H9 (cell line): ENCODE measurements at regions not wholly inside any gene's neighbourhood (a gene's known extent, or its start where the extent isn't known, plus 50 kb on each side); places are given as distances from the start of the nearest gene placed in this dataset.

Experiments
- DNase-seq: peaks from one replicate; pipeline ENCODE4 v3.0.0-alpha.2; 2017
- H2AFZ ChIP-seq: one replicate; pipeline ENCODE4 v1.6.1; 2013; ENCODE audit warnings: mild to moderate bottlenecking, low read length, control low read depth, moderate library complexity
- H2AK5ac ChIP-seq: 2 replicates; pipeline ENCODE4 v1.6.1; 2013; ENCODE audit warnings: low read length, control low read depth, mixed read lengths; ENCODE audit not compliant: insufficient read length
- H2BK120ac ChIP-seq: one replicate; pipeline ENCODE4 v1.6.1; 2013; ENCODE audit warnings: low read depth, mild to moderate bottlenecking, low read length, control low read depth, inconsistent platforms; ENCODE audit not compliant: poor library complexity, severe bottlenecking
- H2BK12ac ChIP-seq: 2 replicates; pipeline ENCODE4 v1.6.1; 2013; ENCODE audit warnings: low read length, control low read depth, mixed read lengths, low read depth; ENCODE audit not compliant: insufficient read length
- H2BK15ac ChIP-seq: 2 replicates; pipeline ENCODE4 v1.6.1; 2013; ENCODE audit warnings: low read depth, low read length, control low read depth
- H2BK20ac ChIP-seq: one replicate; pipeline ENCODE4 v1.6.1; 2013; ENCODE audit warnings: low read depth, mild to moderate bottlenecking, low read length, control low read depth, inconsistent platforms; ENCODE audit not compliant: poor library complexity, severe bottlenecking
- H2BK5ac ChIP-seq: 2 replicates; pipeline ENCODE4 v1.6.1; 2013; ENCODE audit warnings: low read length, control low read depth, mixed read lengths; ENCODE audit not compliant: insufficient read length
- H3K14ac ChIP-seq: 2 replicates; pipeline ENCODE4 v1.6.1; 2013; ENCODE audit warnings: low read length, control low read depth; ENCODE audit not compliant: insufficient read depth
- H3K18ac ChIP-seq: 2 replicates; pipeline ENCODE4 v1.6.1; 2013; ENCODE audit warnings: low read depth, mild to moderate bottlenecking, mixed read lengths, low read length, control low read depth; ENCODE audit not compliant: insufficient read length
- H3K23ac ChIP-seq: 2 replicates; pipeline ENCODE4 v1.6.1; 2013; ENCODE audit warnings: low read length, control low read depth, mixed read lengths, low read depth; ENCODE audit not compliant: insufficient read length
- H3K23me2 ChIP-seq: 2 replicates; pipeline ENCODE4 v1.6.1; 2013; ENCODE audit warnings: low read depth, mild to moderate bottlenecking, mixed read lengths, low read length, control low read depth; ENCODE audit not compliant: insufficient read length, poor library complexity, severe bottlenecking
- H3K27ac ChIP-seq: 2 replicates; pipeline ENCODE4 v1.5.1; 2013; ENCODE audit warnings: low read length, control low read depth, mixed read lengths, low read depth; ENCODE audit not compliant: insufficient read length
- H3K27me3 ChIP-seq: 2 replicates; pipeline ENCODE4 v1.6.1; 2013; ENCODE audit warnings: low read length, control low read depth, inconsistent platforms; ENCODE audit not compliant: insufficient read depth
- H3K4ac ChIP-seq: 2 replicates; pipeline ENCODE4 v1.6.1; 2013; ENCODE audit warnings: low read depth, mild to moderate bottlenecking, control low read depth, inconsistent platforms, low read length, moderate library complexity
- H3K4me1 ChIP-seq: 2 replicates; pipeline ENCODE4 v1.6.1; 2013; ENCODE audit warnings: low read length, control low read depth, inconsistent platforms; ENCODE audit not compliant: insufficient read depth
- H3K4me2 ChIP-seq: 2 replicates; pipeline ENCODE4 v1.6.1; 2013; ENCODE audit warnings: low read length, control low read depth, mixed read lengths; ENCODE audit not compliant: insufficient read length, insufficient read depth
- H3K56ac ChIP-seq: 2 replicates; pipeline ENCODE4 v1.6.1; 2013; ENCODE audit warnings: low read depth, mild to moderate bottlenecking, mixed read lengths, low read length, control low read depth; ENCODE audit not compliant: insufficient read length
- H3K79me1 ChIP-seq: 2 replicates; pipeline ENCODE4 v1.6.1; 2013; ENCODE audit warnings: low read depth, mild to moderate bottlenecking, moderate library complexity, low read length, control low read depth, inconsistent platforms; ENCODE audit not compliant: insufficient read depth, poor library complexity, severe bottlenecking
- H3K79me2 ChIP-seq: 2 replicates; pipeline ENCODE4 v1.6.1; 2013; ENCODE audit warnings: low read length, control low read depth, inconsistent platforms; ENCODE audit not compliant: insufficient read depth
- H3K9ac ChIP-seq: 2 replicates; pipeline ENCODE4 v1.6.1; 2013; ENCODE audit warnings: low read length, control low read depth, mixed read lengths; ENCODE audit not compliant: insufficient read length; ENCODE audit errors: extremely low read depth
- H3K9me3 ChIP-seq: one replicate; pipeline ENCODE4 v1.6.1; 2013; ENCODE audit warnings: low read depth, low read length, inconsistent platforms; ENCODE audit not compliant: control insufficient read depth
- H3T11ph ChIP-seq: one replicate; pipeline ENCODE4 v1.6.1; 2013; ENCODE audit warnings: mild to moderate bottlenecking, low read length, control low read depth, inconsistent platforms
- H4K20me1 ChIP-seq: one replicate; pipeline ENCODE4 v1.6.1; 2013; ENCODE audit not compliant: control insufficient read depth, insufficient read length, insufficient read depth
- H4K5ac ChIP-seq: 2 replicates; pipeline ENCODE4 v1.6.1; 2013; ENCODE audit warnings: low read depth, mild to moderate bottlenecking, mixed read lengths, low read length, control low read depth; ENCODE audit not compliant: insufficient read length
- H4K8ac ChIP-seq: replicated peaks from 2 replicates; pipeline ENCODE4 v1.6.1; 2013; ENCODE audit warnings: low read length, control low read depth, mixed read lengths, low read depth; ENCODE audit not compliant: insufficient read length
- H4K91ac ChIP-seq: 2 replicates; pipeline ENCODE4 v1.6.1; 2013; ENCODE audit warnings: low read depth, mild to moderate bottlenecking, moderate library complexity, mixed read lengths, low read length, control low read depth; ENCODE audit not compliant: insufficient read length
- H3K27ac Mint-ChIP-seq, 3 experiments: 2 replicates in 2 of 3; 3 replicates in 1 of 3; pipeline ENCODE4 v1.8.0; 2020 to 2021; ENCODE audit warnings: mixed read lengths in 3 of 3, mild to moderate bottlenecking in 1 of 3, moderate library complexity in 1 of 3
- H3K27me3 Mint-ChIP-seq: 2 replicates; pipeline ENCODE4 v1.8.0; 2021; ENCODE audit warnings: low read depth, mild to moderate bottlenecking, moderate library complexity, mixed read lengths
- H3K36me3 Mint-ChIP-seq, 3 experiments: 2 replicates in 2 of 3; 3 replicates in 1 of 3; pipeline ENCODE4 v1.8.0; 2020 to 2021; ENCODE audit warnings: low read depth in 3 of 3, mixed read lengths in 3 of 3; ENCODE audit not compliant: insufficient read depth in 1 of 3
- H3K4me1 Mint-ChIP-seq, 2 experiments: 2 replicates each; pipeline ENCODE4 v1.8.0; 2020; ENCODE audit warnings: mixed read lengths in 2 of 2
- H3K4me3 Mint-ChIP-seq, 2 experiments: 2 replicates in 1 of 2; 3 replicates in 1 of 2; pipeline ENCODE4 v1.8.0; 2020 to 2021; ENCODE audit warnings: mild to moderate bottlenecking in 2 of 2, mixed read lengths in 2 of 2, moderate library complexity in 1 of 2
- H3K9me3 Mint-ChIP-seq, 2 experiments: 2 replicates in 1 of 2; 3 replicates in 1 of 2; pipeline ENCODE4 v1.8.0; 2020; ENCODE audit warnings: mild to moderate bottlenecking in 2 of 2, mixed read lengths in 2 of 2, moderate library complexity in 1 of 2
- CTCF ChIP-seq: fragments of 200-600 bp; sonication (generic); conservative IDR thresholded peaks from 3 replicates; pipeline ENCODE4 v1.8.0; 2021; ENCODE audit warnings: antibody characterized with exemption, mild to moderate bottlenecking
- WGBS: extraction: QIAGEN DNeasy Blood & Tissue Kit; methylation state at CpG from one replicate; pipeline ENCODE4 v1.1.7; 2013; ENCODE audit warnings: missing lambda C conversion rate, low lambda C conversion rate, mixed read lengths; ENCODE audit not compliant: insufficient read length; ENCODE audit errors: extremely low coverage; 5-methylcytosine and 5-hydroxymethylcytosine counted together

GRCh38 chr4:114284629-114285028, 305.2 kb upstream of the ARSJ start:
- H3K18ac ChIP-seq, result no peak overlapping the region
- no peak overlapping the region for H3K14ac ChIP-seq
- no peaks in the 10 kb centered on the region for H3K27me3 Mint-ChIP-seq
- no peaks in the 10 kb centered on the region for H3K4me1 Mint-ChIP-seq
- no peak overlapping the region for H3K4me3 Mint-ChIP-seq
- H4K91ac ChIP-seq, result no peak overlapping the region
- TF ChIP-seq CTCF, result no peak
- H2BK20ac ChIP-seq, result no peak overlapping the region
- H3K79me1 ChIP-seq, result no peaks in the 10 kb centered on the region
- no peak overlapping the region for H3K27ac Mint-ChIP-seq
- H3K9me3 ChIP-seq, result no peaks in the 10 kb centered on the region
- H2AK5ac ChIP-seq, result no peak overlapping the region
- H2BK15ac ChIP-seq, result no peak overlapping the region
- no peak overlapping the region for H3K27ac ChIP-seq
- H3K23ac ChIP-seq, result no peak overlapping the region
- H3K56ac ChIP-seq, result no peak overlapping the region
- H2BK12ac ChIP-seq, result no peak overlapping the region
- WGBS, result 100% methylated on average over 1 of the region's 1 CpG
- H3T11ph ChIP-seq, result no peak overlapping the region
- no peak overlapping the region for H2AFZ ChIP-seq
- no peak overlapping the region for H2BK120ac ChIP-seq
- H3K27me3 ChIP-seq, result no peaks in the 10 kb centered on the region
- H3K4ac ChIP-seq, result no peak overlapping the region
- no peak overlapping the region for H4K8ac ChIP-seq
- H3K9ac ChIP-seq, result no peak overlapping the region
- no peaks in the 10 kb centered on the region for H3K4me1 ChIP-seq
- H3K4me2 ChIP-seq, result no peak overlapping the region
- DNase-seq, result no peak
- H3K23me2 ChIP-seq, result no peaks in the 10 kb centered on the region
- H4K20me1 ChIP-seq, result no peaks in the 10 kb centered on the region
- no peaks in the 10 kb centered on the region for H3K9me3 Mint-ChIP-seq
- no peak overlapping the region for H2BK5ac ChIP-seq
- no peak overlapping the region for H4K5ac ChIP-seq
- H3K36me3 Mint-ChIP-seq, result no peaks in the 10 kb centered on the region; a peak in 1 of 7 replicates
- H3K79me2 ChIP-seq, result no peaks in the 10 kb centered on the region
